ENCODE measurements at regions not wholly inside any gene's neighbourhood (a gene's known extent, or its start where the extent isn't known, plus 50 kb on each side); places are given as distances from the start of the nearest gene placed in this dataset.

GRCh38 chr3:194806991-194807630, 121.4 kb downstream of the FAM43A start:
- no peak overlapping the region for H3K27ac Mint-ChIP-seq
- H3K4me1 ChIP-seq (ENCODE audit: control insufficient read depth, insufficient read depth, low read length): no peaks in the 10 kb centered on the region
- peaks cover 0 to 5% of the 10 kb centered on the region in 2 donors for H3K4me1 Mint-ChIP-seq
- no peak overlapping the region for H3K4me3 Mint-ChIP-seq
- intact Hi-C loops (cut with micrococcal nuclease): no loop called here
- no peak for TF ChIP-seq CTCF (IDR thresholded peaks at IDR 0.05)
- no peaks in the 10 kb centered on the region for H3K36me3 ChIP-seq (ENCODE audit: control insufficient read depth, insufficient read depth, low read length)
- peaks cover 10 to 17% of the 10 kb centered on the region in 2 donors for H3K27me3 Mint-ChIP-seq (ENCODE audit: low read depth in 2 of 2)
- no peak overlapping the region for H3K4me3 ChIP-seq (ENCODE audit: low read length)
- no peaks in the 10 kb centered on the region for H3K9me3 Mint-ChIP-seq
- no peak overlapping the region for H3K27ac ChIP-seq (ENCODE audit: low read length)
- no peaks in the 10 kb centered on the region for H3K36me3 Mint-ChIP-seq
- H3K27me3 ChIP-seq (ENCODE audit: control insufficient read depth, insufficient read depth, low read length): no peaks in the 10 kb centered on the region
- no peaks in the 10 kb centered on the region for H3K9me3 ChIP-seq (ENCODE audit: control insufficient read depth, insufficient read depth, low read length)
- DNase-seq (no peak), ATAC-seq (no peak)
- WGBS (ENCODE audit: insufficient coverage): 86% methylated on average over 9 of the region's 10 CpGs

GRCh38 chr3:194808640-194809097, 123.0 kb downstream of the FAM43A start:
- no peak overlapping the region for H3K27ac Mint-ChIP-seq
- Histone ChIP-seq H3K4me1 (ENCODE audit: control insufficient read depth, insufficient read depth, low read length) (no peaks in the 10 kb centered on the region), H3K4me3 (ENCODE audit: low read length) (no peak overlapping the region), H3K36me3 (ENCODE audit: control insufficient read depth, insufficient read depth, low read length) (no peaks in the 10 kb centered on the region), H3K27me3 (ENCODE audit: control insufficient read depth, insufficient read depth, low read length) (no peaks in the 10 kb centered on the region), H3K27ac (ENCODE audit: low read length) (no peak overlapping the region), H3K9me3 (ENCODE audit: control insufficient read depth, insufficient read depth, low read length) (no peaks in the 10 kb centered on the region)
- H3K27me3 Mint-ChIP-seq (ENCODE audit: low read depth in 2 of 2): peaks cover 4 to 17% of the 10 kb centered on the region in 2 donors
- no peaks in the 10 kb centered on the region for H3K36me3 Mint-ChIP-seq
- ATAC-seq (no peak), DNase-seq (no peak)
- no peaks in the 10 kb centered on the region for H3K9me3 Mint-ChIP-seq
- TF ChIP-seq CTCF (IDR thresholded peaks at IDR 0.05): no peak
- WGBS (ENCODE audit: insufficient coverage): 95% methylated on average over 3 of the region's 3 CpGs
- intact Hi-C loops (cut with micrococcal nuclease): no loop called here
- no peak overlapping the region for H3K4me3 Mint-ChIP-seq
- peaks cover 0 to 5% of the 10 kb centered on the region in 2 donors for H3K4me1 Mint-ChIP-seq

- intact Hi-C loops (cut with micrococcal nuclease): no loop called here
Measured at GRCh38 chr3:194809382-194809781, 123.7 kb downstream of the FAM43A start.

More at GRCh38 chr3:194809382-194809781, 123.7 kb downstream of the FAM43A start:
- H3K4me1 ChIP-seq (ENCODE audit: control insufficient read depth, insufficient read depth, low read length): no peaks in the 10 kb centered on the region
- H3K27ac ChIP-seq (ENCODE audit: low read length): no peak overlapping the region
- DNase-seq (no peak), ATAC-seq (no peak)
- Mint-ChIP-seq H3K27ac (no peak overlapping the region), H3K4me1 (peaks cover 0 to 5% of the 10 kb centered on the region in 2 donors), H3K9me3 (no peaks in the 10 kb centered on the region), H3K4me3 (no peak overlapping the region), H3K36me3 (no peaks in the 10 kb centered on the region), H3K27me3 (ENCODE audit: low read depth in 2 of 2) (peaks cover 2 to 17% of the 10 kb centered on the region in 2 donors)
- TF ChIP-seq CTCF (IDR thresholded peaks at IDR 0.05): no peak
- H3K27me3 ChIP-seq (ENCODE audit: control insufficient read depth, insufficient read depth, low read length): no peaks in the 10 kb centered on the region
- H3K36me3 ChIP-seq (ENCODE audit: control insufficient read depth, insufficient read depth, low read length): no peaks in the 10 kb centered on the region
- H3K9me3 ChIP-seq (ENCODE audit: control insufficient read depth, insufficient read depth, low read length): no peaks in the 10 kb centered on the region
- H3K4me3 ChIP-seq (ENCODE audit: low read length): no peak overlapping the region
- WGBS (ENCODE audit: insufficient coverage): 94% methylated on average over 6 of the region's 6 CpGs
